Gastroesophageal sphincter (tissue), 3 donors: ENCODE measurements at regions not wholly inside any gene's neighbourhood (a gene's known extent, or its start where the extent isn't known, plus 50 kb on each side); places are given as distances from the start of the nearest gene placed in this dataset.

Experiments
- EP300 ChIP-seq: sonication (generic); formaldehyde crosslinking; IDR thresholded peaks from one replicate; pipeline ENCODE4 v1.6.1; 2017; ENCODE audit warnings: antibody characterized with exemption, mild to moderate bottlenecking
- POLR2A ChIP-seq, 2 donors: fragments of 450-650 bp; IDR thresholded peaks; one replicate each; pipeline ENCODE4 v1.6.1; 2017; ENCODE audit warnings: antibody characterized with exemption in 2 of 2, mild to moderate bottlenecking in 2 of 2, moderate library complexity in 1 of 2
- POLR2AphosphoS5 ChIP-seq: sonication (generic); formaldehyde crosslinking; IDR thresholded peaks from one replicate; pipeline ENCODE4 v1.6.1; 2017; ENCODE audit warnings: antibody characterized with exemption
- TF ChIP-seq, protein P1 (sequence below), 4 experiments: fragments of 200-600 bp in 2 of 4; fragments of 450-650 bp in 2 of 4; sonication (generic) in 1 of 4; IDR thresholded peaks; one replicate each; pipeline ENCODE4 v1.5.1; 2017 to 2019; ENCODE audit warnings: antibody characterized with exemption in 4 of 4, mild to moderate bottlenecking in 2 of 4, moderate library complexity in 2 of 4

DNA sequence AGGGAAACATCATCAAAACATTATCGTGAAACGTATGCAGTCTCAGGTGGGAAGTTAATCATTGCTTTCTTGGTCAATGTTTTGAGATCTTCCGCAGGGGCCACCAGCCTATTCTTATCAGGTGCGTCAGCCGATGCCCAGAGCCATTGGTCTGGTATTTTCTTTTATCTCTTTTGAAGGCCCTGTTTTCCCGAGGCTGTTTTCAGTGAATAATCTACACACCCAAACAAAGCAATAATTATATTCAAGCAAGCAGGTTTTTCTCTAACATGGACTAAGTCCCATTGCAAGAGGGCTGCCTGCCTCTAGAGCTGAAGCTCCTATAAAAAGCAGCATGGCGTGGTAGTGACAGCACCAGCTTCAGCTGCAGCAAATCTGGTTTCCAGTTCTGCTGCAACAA lies 430.0 kb upstream of the ID2 start:
- TF ChIP-seq, protein P1, sequence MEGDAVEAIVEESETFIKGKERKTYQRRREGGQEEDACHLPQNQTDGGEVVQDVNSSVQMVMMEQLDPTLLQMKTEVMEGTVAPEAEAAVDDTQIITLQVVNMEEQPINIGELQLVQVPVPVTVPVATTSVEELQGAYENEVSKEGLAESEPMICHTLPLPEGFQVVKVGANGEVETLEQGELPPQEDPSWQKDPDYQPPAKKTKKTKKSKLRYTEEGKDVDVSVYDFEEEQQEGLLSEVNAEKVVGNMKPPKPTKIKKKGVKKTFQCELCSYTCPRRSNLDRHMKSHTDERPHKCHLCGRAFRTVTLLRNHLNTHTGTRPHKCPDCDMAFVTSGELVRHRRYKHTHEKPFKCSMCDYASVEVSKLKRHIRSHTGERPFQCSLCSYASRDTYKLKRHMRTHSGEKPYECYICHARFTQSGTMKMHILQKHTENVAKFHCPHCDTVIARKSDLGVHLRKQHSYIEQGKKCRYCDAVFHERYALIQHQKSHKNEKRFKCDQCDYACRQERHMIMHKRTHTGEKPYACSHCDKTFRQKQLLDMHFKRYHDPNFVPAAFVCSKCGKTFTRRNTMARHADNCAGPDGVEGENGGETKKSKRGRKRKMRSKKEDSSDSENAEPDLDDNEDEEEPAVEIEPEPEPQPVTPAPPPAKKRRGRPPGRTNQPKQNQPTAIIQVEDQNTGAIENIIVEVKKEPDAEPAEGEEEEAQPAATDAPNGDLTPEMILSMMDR (IDR thresholded peaks at IDR 0.05): no peak
- TF ChIP-seq POLR2A (IDR thresholded peaks at IDR 0.05) (no peak), EP300 (no peak), POLR2AphosphoS5 (no peak)
